HEK293T (cell line): ENCODE measurements at regions not wholly inside any gene's neighbourhood (a gene's known extent, or its start where the extent isn't known, plus 50 kb on each side); places are given as distances from the start of the nearest gene placed in this dataset.

Source experiments
- ARNT ChIP-seq: fragments of 450-650 bp; IDR thresholded peaks from 2 replicates; pipeline ENCODE4 v1.6.1; 2017; ENCODE audit warnings: mild to moderate bottlenecking
- BHLHE40 ChIP-seq: fragments of 450-650 bp; IDR thresholded peaks from 2 replicates; pipeline ENCODE4 v1.6.1; 2016; ENCODE audit warnings: mild to moderate bottlenecking, moderate library complexity, borderline replicate concordance
- CTBP1 ChIP-seq: fragments of 450-650 bp; IDR thresholded peaks from 2 replicates; pipeline ENCODE4 v1.6.1; 2016; ENCODE audit warnings: borderline replicate concordance
- ELF4 ChIP-seq: fragments of 450-650 bp; IDR thresholded peaks from 2 replicates; pipeline ENCODE4 v1.6.1; 2017; ENCODE audit warnings: antibody characterized with exemption
- FOXA1 ChIP-seq: fragments of 450-650 bp; IDR thresholded peaks from 2 replicates; pipeline ENCODE4 v1.6.1; 2016; ENCODE audit warnings: mild to moderate bottlenecking
- FOXK2 ChIP-seq: fragments of 450-650 bp; IDR thresholded peaks from 2 replicates; pipeline ENCODE4 v1.6.1; 2016; ENCODE audit warnings: mild to moderate bottlenecking
- FOXM1 ChIP-seq: fragments of 450-650 bp; IDR thresholded peaks from 2 replicates; pipeline ENCODE4 v1.6.1; 2017; ENCODE audit warnings: mild to moderate bottlenecking, borderline replicate concordance
- HDGF ChIP-seq: fragments of 450-650 bp; IDR thresholded peaks from 2 replicates; pipeline ENCODE4 v1.6.1; 2017; ENCODE audit warnings: antibody characterized with exemption, borderline replicate concordance
- L3MBTL2 ChIP-seq: fragments of 450-650 bp; conservative IDR thresholded peaks from 2 replicates; pipeline ENCODE4 v1.6.1; 2016; ENCODE audit warnings: mild to moderate bottlenecking
- LEF1 ChIP-seq: fragments of 450-650 bp; IDR thresholded peaks from 2 replicates; pipeline ENCODE4 v1.6.1; 2017; ENCODE audit warnings: mild to moderate bottlenecking, borderline replicate concordance
- NFRKB ChIP-seq: fragments of 450-650 bp; IDR thresholded peaks from 2 replicates; pipeline ENCODE4 v1.6.1; 2016; ENCODE audit warnings: mild to moderate bottlenecking, moderate library complexity
- SP1 ChIP-seq: fragments of 450-650 bp; IDR thresholded peaks from 2 replicates; pipeline ENCODE4 v1.6.1; 2017
- ZNF384 ChIP-seq: fragments of 450-650 bp; IDR thresholded peaks from 2 replicates; pipeline ENCODE4 v1.6.1; 2016
- TF ChIP-seq, protein P1 (sequence below): fragments of 450-650 bp; IDR thresholded peaks from 2 replicates; pipeline ENCODE4 v1.6.1; 2016

DNA sequence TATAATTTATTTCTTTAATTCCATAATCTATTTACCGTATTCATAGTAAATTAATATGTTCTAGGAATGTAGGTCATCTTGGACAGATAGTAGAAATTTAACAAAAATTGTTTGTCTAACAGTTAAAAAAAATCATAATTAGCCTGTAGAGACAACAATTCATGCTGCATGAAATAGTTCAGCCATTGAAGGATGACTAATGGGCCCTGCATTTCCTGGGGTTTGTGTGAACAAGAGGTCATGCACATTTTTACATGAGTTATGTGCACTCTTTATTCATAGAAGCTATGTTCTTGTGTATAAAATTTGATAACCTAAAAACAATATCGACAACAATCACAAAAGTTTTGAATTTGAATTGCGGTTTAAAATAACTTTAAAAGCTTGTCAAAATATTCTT is 1663.6 kb downstream of the SUCLG1 start:
- TF ChIP-seq L3MBTL2 (no peak), ZNF384 (no peak), CTBP1 (no peak), SP1 (no peak), BHLHE40 (no peak), FOXK2 (no peak), FOXM1 (no peak), ARNT (no peak), ELF4 (no peak), FOXA1 (no peak), NFRKB (no peak), LEF1 (no peak), HDGF (no peak)
- TF ChIP-seq, protein P1, sequence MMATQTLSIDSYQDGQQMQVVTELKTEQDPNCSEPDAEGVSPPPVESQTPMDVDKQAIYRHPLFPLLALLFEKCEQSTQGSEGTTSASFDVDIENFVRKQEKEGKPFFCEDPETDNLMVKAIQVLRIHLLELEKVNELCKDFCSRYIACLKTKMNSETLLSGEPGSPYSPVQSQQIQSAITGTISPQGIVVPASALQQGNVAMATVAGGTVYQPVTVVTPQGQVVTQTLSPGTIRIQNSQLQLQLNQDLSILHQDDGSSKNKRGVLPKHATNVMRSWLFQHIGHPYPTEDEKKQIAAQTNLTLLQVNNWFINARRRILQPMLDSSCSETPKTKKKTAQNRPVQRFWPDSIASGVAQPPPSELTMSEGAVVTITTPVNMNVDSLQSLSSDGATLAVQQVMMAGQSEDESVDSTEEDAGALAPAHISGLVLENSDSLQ, result no peak
